ENCODE measurements at regions not wholly inside any gene's neighbourhood (a gene's known extent, or its start where the extent isn't known, plus 50 kb on each side); places are given as distances from the start of the nearest gene placed in this dataset.
"Not testable (repeated sequence)": the region's sequence is repeated elsewhere in the genome, so short reads cannot be mapped to it uniquely, and the experiment has no call there.

GRCh38 chr3:176839466-176839865 is 357.8 kb downstream of the TBL1XR1 start (continued):
- TF ChIP-seq SP1 (CRISPR knock-in tag; conservative IDR thresholded peaks at IDR 0.05) (no peak), ETV6 (CRISPR knock-in tag; IDR thresholded peaks at IDR 0.05) (no peak)

GRCh38 chr3:176827244-176827643 is 370.0 kb downstream of the TBL1XR1 start:
- DNase-seq (ENCODE audit: low spot score); H3K4me1 Mint-ChIP-seq; H3K27ac Mint-ChIP-seq; H3K36me3 Mint-ChIP-seq; H3K4me3 Mint-ChIP-seq; H3K9me3 Mint-ChIP-seq; CTCF ChIA-PET; ATAC-seq; POLR2A ChIA-PET: not testable (repeated sequence)
- H3K27me3 Mint-ChIP-seq (ENCODE audit: low read depth), result peaks cover 19% of the 10 kb centered on the region

GRCh38 chr3:176824811-176825210 is 372.5 kb downstream of the TBL1XR1 start:
- H3K36me3 Mint-ChIP-seq, result peaks cover 2% of the 10 kb centered on the region; the same call in 1 of the 2 replicates
- no peak for DNase-seq (ENCODE audit: low spot score)
- H3K27ac Mint-ChIP-seq, result no peak overlapping the region
- H3K4me1 Mint-ChIP-seq, result 0 out of 2 replicates have a peak, but pooled peaks cover 4% of the 10 kb centered on the region
- peaks cover 21% of the 10 kb centered on the region for H3K27me3 Mint-ChIP-seq (ENCODE audit: low read depth)
- H3K4me3 Mint-ChIP-seq, result no peak overlapping the region
- ChIA-PET CTCF (no interaction called here), POLR2A (no interaction called here)
- ATAC-seq, result no peak
- TF ChIP-seq, protein P1, sequence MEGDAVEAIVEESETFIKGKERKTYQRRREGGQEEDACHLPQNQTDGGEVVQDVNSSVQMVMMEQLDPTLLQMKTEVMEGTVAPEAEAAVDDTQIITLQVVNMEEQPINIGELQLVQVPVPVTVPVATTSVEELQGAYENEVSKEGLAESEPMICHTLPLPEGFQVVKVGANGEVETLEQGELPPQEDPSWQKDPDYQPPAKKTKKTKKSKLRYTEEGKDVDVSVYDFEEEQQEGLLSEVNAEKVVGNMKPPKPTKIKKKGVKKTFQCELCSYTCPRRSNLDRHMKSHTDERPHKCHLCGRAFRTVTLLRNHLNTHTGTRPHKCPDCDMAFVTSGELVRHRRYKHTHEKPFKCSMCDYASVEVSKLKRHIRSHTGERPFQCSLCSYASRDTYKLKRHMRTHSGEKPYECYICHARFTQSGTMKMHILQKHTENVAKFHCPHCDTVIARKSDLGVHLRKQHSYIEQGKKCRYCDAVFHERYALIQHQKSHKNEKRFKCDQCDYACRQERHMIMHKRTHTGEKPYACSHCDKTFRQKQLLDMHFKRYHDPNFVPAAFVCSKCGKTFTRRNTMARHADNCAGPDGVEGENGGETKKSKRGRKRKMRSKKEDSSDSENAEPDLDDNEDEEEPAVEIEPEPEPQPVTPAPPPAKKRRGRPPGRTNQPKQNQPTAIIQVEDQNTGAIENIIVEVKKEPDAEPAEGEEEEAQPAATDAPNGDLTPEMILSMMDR (IDR thresholded peaks at IDR 0.05), result no peak
- TF ChIP-seq SP1 (CRISPR knock-in tag; conservative IDR thresholded peaks at IDR 0.05), result no peak
- no peak for TF ChIP-seq ERG (CRISPR knock-in tag; IDR thresholded peaks at IDR 0.05)
- no peak for TF ChIP-seq SMAD3 (CRISPR knock-in tag; IDR thresholded peaks at IDR 0.05; ENCODE audit: borderline replicate concordance)
- TF ChIP-seq, protein P2, sequence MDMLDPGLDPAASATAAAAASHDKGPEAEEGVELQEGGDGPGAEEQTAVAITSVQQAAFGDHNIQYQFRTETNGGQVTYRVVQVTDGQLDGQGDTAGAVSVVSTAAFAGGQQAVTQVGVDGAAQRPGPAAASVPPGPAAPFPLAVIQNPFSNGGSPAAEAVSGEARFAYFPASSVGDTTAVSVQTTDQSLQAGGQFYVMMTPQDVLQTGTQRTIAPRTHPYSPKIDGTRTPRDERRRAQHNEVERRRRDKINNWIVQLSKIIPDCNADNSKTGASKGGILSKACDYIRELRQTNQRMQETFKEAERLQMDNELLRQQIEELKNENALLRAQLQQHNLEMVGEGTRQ (CRISPR knock-in tag; IDR thresholded peaks at IDR 0.05), result no peak
- TF ChIP-seq ZNF219 (CRISPR knock-in tag; IDR thresholded peaks at IDR 0.05; ENCODE audit: borderline replicate concordance), result no peak
- H3K9me3 Mint-ChIP-seq, result peaks cover 8% of the 10 kb centered on the region; the same call in 1 of the 2 replicates

GRCh38 chr3:176820764-176821163 is 376.5 kb downstream of the TBL1XR1 start:
- peaks cover 2% of the 10 kb centered on the region for H3K36me3 Mint-ChIP-seq
- ChIA-PET POLR2A (no interaction called here), CTCF (no interaction called here)
- H3K27ac Mint-ChIP-seq, result no peak overlapping the region
- peaks cover 15% of the 10 kb centered on the region for H3K9me3 Mint-ChIP-seq
- no peak overlapping the region for H3K4me3 Mint-ChIP-seq
- ATAC-seq (no peak), DNase-seq (ENCODE audit: low spot score) (no peak)
- H3K4me1 Mint-ChIP-seq, result no peaks in the 10 kb centered on the region
- H3K27me3 Mint-ChIP-seq (ENCODE audit: low read depth), result peaks cover 21% of the 10 kb centered on the region
- TF ChIP-seq ATF6 (CRISPR knock-in tag; IDR thresholded peaks at IDR 0.05), result no peak
- TF ChIP-seq USF1 (CRISPR knock-in tag; IDR thresholded peaks at IDR 0.05), result no peak
- no peak for TF ChIP-seq ATF1 (CRISPR knock-in tag; IDR thresholded peaks at IDR 0.05)
- no peak for TF ChIP-seq PREB (CRISPR knock-in tag; IDR thresholded peaks at IDR 0.05; ENCODE audit: borderline replicate concordance)
- no peak for TF ChIP-seq PRDM15 (CRISPR knock-in tag; IDR thresholded peaks at IDR 0.05)
- TF ChIP-seq, protein P3, sequence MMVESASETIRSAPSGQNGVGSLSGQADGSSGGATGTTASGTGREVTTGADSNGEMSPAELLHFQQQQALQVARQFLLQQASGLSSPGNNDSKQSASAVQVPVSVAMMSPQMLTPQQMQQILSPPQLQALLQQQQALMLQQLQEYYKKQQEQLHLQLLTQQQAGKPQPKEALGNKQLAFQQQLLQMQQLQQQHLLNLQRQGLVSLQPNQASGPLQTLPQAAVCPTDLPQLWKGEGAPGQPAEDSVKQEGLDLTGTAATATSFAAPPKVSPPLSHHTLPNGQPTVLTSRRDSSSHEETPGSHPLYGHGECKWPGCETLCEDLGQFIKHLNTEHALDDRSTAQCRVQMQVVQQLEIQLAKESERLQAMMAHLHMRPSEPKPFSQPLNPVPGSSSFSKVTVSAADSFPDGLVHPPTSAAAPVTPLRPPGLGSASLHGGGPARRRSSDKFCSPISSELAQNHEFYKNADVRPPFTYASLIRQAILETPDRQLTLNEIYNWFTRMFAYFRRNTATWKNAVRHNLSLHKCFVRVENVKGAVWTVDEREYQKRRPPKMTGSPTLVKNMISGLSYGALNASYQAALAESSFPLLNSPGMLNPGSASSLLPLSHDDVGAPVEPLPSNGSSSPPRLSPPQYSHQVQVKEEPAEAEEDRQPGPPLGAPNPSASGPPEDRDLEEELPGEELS (CRISPR knock-in tag; IDR thresholded peaks at IDR 0.05), result no peak
- no peak for TF ChIP-seq TEAD4 (CRISPR knock-in tag; IDR thresholded peaks at IDR 0.05)
- TF ChIP-seq OVOL2 (CRISPR knock-in tag; IDR thresholded peaks at IDR 0.05; ENCODE audit: borderline replicate concordance), result no peak
- no peak for TF ChIP-seq SOX15 (CRISPR knock-in tag; IDR thresholded peaks at IDR 0.05)

All from WTC11 (cell line).